Naive B cell (primary cell): ENCODE measurements at regions not wholly inside any gene's neighbourhood (a gene's known extent, or its start where the extent isn't known, plus 50 kb on each side); places are given as distances from the start of the nearest gene placed in this dataset.

ENCODE experiments used
- ATAC-seq, 2 donors: fragments of 150-1000 bp; cut with Tn5 transposase; 2 replicates each; pipeline ENCODE4 v1.10.0; 2021; ENCODE audit warnings: low read depth in 2 of 2, mild to moderate bottlenecking in 2 of 2, moderate library complexity in 2 of 2
- DNase-seq: peaks from one replicate; pipeline ENCODE4 v3.0.0; 2022
- H3K27ac Mint-ChIP-seq, 6 donors: one replicate each; pipeline ENCODE4 v1.8.0; 2020 to 2022; ENCODE audit warnings: mild to moderate bottlenecking in 6 of 6, mixed read lengths in 6 of 6, moderate library complexity in 5 of 6, inconsistent platforms in 2 of 6
- H3K27me3 Mint-ChIP-seq, 3 donors: one replicate each; pipeline ENCODE4 v1.8.0; 2021 to 2022; ENCODE audit warnings: mixed read lengths in 3 of 3, mild to moderate bottlenecking in 1 of 3
- H3K36me3 Mint-ChIP-seq, 2 donors: one replicate each; pipeline ENCODE4 v1.8.0; 2020 to 2022; ENCODE audit warnings: mixed read lengths in 2 of 2, inconsistent platforms in 1 of 2, mild to moderate bottlenecking in 1 of 2
- H3K4me1 Mint-ChIP-seq, 3 donors: one replicate each; pipeline ENCODE4 v1.8.0; 2020 to 2022; ENCODE audit warnings: mixed read lengths in 3 of 3, inconsistent platforms in 1 of 3, mild to moderate bottlenecking in 1 of 3, moderate library complexity in 1 of 3
- H3K4me3 Mint-ChIP-seq, 8 donors: one replicate each; pipeline ENCODE4 v1.8.0; 2020 to 2022; ENCODE audit warnings: mild to moderate bottlenecking in 8 of 8, mixed read lengths in 8 of 8, moderate library complexity in 8 of 8, inconsistent platforms in 2 of 8
- H3K9me3 Mint-ChIP-seq, 7 donors: one replicate each; pipeline ENCODE4 v1.8.0; 2020 to 2022; ENCODE audit warnings: mixed read lengths in 7 of 7, mild to moderate bottlenecking in 5 of 7, inconsistent platforms in 2 of 7, moderate library complexity in 1 of 7

GRCh38 chr19:28656644-28657043 lies 556.3 kb downstream of the UQCRFS1 start:
- ATAC-seq (no peak), DNase-seq (no peak)
- Mint-ChIP-seq H3K27ac (no peak overlapping the region), H3K36me3 (peaks cover 0 to 16% of the 10 kb centered on the region in 2 donors), H3K9me3 (peaks cover 17 to 47% (median 26%) of the 10 kb centered on the region in 7 donors), H3K4me1 (no peaks in the 10 kb centered on the region), H3K4me3 (no peak overlapping the region), H3K27me3 (peaks cover 0 to 8% (median 0%) of the 10 kb centered on the region in 3 donors)

- ATAC-seq = no peak
These were observed 557.9 kb downstream of the UQCRFS1 start for GRCh38 chr19:28655054-28655453.

GRCh38 chr19:28652765-28653164 lies 560.2 kb downstream of the UQCRFS1 start:
- ATAC-seq = no peak
- H3K4me1 Mint-ChIP-seq = no peaks in the 10 kb centered on the region
- H3K27ac Mint-ChIP-seq = no peak overlapping the region
- peaks cover 0 to 14% (median 0%) of the 10 kb centered on the region in 3 donors for H3K27me3 Mint-ChIP-seq
- peaks cover 0 to 13% of the 10 kb centered on the region in 2 donors for H3K36me3 Mint-ChIP-seq
- H3K9me3 Mint-ChIP-seq = peaks cover 7 to 18% (median 12%) of the 10 kb centered on the region in 7 donors
- no peak for DNase-seq
- no peak overlapping the region for H3K4me3 Mint-ChIP-seq

More at GRCh38 chr19:28655054-28655453, 557.9 kb downstream of the UQCRFS1 start:
- Mint-ChIP-seq H3K4me1 (no peaks in the 10 kb centered on the region), H3K27me3 (peaks cover 0 to 12% (median 0%) of the 10 kb centered on the region in 3 donors), H3K36me3 (peaks cover 0 to 16% of the 10 kb centered on the region in 2 donors), H3K27ac (peak overlapping the region in 1 of 6 donors; percentile 74), H3K9me3 (peaks cover 17 to 34% (median 22%) of the 10 kb centered on the region in 7 donors), H3K4me3 (no peak overlapping the region)
- DNase-seq = no peak

DNA sequence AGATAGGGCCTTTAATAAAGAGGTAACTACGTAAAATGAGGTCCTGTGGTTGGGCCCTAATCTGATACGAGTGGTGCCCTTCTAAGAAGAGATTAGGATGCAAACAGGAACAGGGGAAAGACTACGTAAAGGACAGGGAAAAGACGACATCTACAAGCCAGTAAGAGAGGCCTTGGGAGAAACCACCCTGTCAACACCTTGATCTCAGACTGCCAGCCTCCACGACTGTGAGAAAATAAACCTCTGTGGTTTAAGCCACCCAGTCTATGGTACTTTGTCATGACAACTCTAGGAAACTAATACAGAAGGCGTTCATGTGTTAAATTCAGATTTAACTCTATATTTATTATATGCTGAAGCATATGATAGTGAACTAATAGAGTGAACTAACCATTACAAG lies 566.3 kb downstream of the UQCRFS1 start:
- H3K36me3 Mint-ChIP-seq = no peaks in the 10 kb centered on the region
- H3K4me1 Mint-ChIP-seq = peaks cover 0 to 2% (median 0%) of the 10 kb centered on the region in 3 donors
- no peak overlapping the region for H3K27ac Mint-ChIP-seq
- H3K27me3 Mint-ChIP-seq = peaks cover 0 to 8% (median 6%) of the 10 kb centered on the region in 3 donors
- no peak overlapping the region for H3K4me3 Mint-ChIP-seq
- ATAC-seq (no peak), DNase-seq (no peak)
- H3K9me3 Mint-ChIP-seq = peaks cover 0 to 9% (median 0%) of the 10 kb centered on the region in 7 donors

- DNase-seq (no peak), ATAC-seq (no peak)
- peaks cover 0 to 9% (median 0%) of the 10 kb centered on the region in 7 donors for H3K9me3 Mint-ChIP-seq
- H3K4me1 Mint-ChIP-seq = peaks cover 0 to 2% (median 0%) of the 10 kb centered on the region in 3 donors
- no peaks in the 10 kb centered on the region for H3K36me3 Mint-ChIP-seq
- peaks cover 0 to 8% (median 0%) of the 10 kb centered on the region in 3 donors for H3K27me3 Mint-ChIP-seq
- no peak overlapping the region for H3K27ac Mint-ChIP-seq
- no peak overlapping the region for H3K4me3 Mint-ChIP-seq
These were observed 568.7 kb downstream of the UQCRFS1 start for GRCh38 chr19:28644169-28644775.

- H3K36me3 Mint-ChIP-seq = no peaks in the 10 kb centered on the region
- DNase-seq (no peak), ATAC-seq (no peak)
- no peak overlapping the region for H3K27ac Mint-ChIP-seq
- H3K9me3 Mint-ChIP-seq = peaks cover 0 to 9% (median 0%) of the 10 kb centered on the region in 7 donors
- no peak overlapping the region for H3K4me3 Mint-ChIP-seq
- peaks cover 0 to 8% (median 0%) of the 10 kb centered on the region in 3 donors for H3K27me3 Mint-ChIP-seq
- peaks cover 0 to 2% (median 0%) of the 10 kb centered on the region in 3 donors for H3K4me1 Mint-ChIP-seq
These were observed 569.9 kb downstream of the UQCRFS1 start for GRCh38 chr19:28642787-28643683.

GRCh38 chr19:28641395-28641794 lies 571.6 kb downstream of the UQCRFS1 start:
- H3K27me3 Mint-ChIP-seq = peaks cover 0 to 8% (median 0%) of the 10 kb centered on the region in 3 donors
- no peaks in the 10 kb centered on the region for H3K36me3 Mint-ChIP-seq
- no peak for ATAC-seq
- no peak overlapping the region for H3K27ac Mint-ChIP-seq
- no peak for DNase-seq
- peaks cover 0 to 2% (median 0%) of the 10 kb centered on the region in 3 donors for H3K4me1 Mint-ChIP-seq
- H3K9me3 Mint-ChIP-seq = peaks cover 0 to 9% (median 0%) of the 10 kb centered on the region in 7 donors
- no peak overlapping the region for H3K4me3 Mint-ChIP-seq

DNA sequence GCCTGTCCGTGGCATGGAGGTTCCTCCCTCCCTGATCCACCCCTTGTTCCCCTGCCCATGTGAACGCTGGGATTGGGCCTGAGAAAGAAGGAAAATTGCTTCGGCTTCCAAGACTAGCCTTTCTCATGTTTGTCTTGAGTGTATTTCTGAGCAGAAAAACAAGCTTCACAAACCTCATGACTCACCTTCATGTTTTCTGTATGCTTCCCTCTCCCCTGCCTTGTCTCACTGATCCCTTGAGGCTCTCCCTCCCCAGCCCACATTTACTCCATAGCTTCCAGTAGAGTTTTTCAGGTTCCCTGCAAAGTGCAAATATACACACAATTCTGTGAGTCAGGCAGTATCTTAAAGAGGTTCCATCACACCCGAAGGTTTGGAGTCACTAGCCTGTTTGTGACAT lies 572.4 kb downstream of the UQCRFS1 start:
- Mint-ChIP-seq H3K27me3 (peaks cover 0 to 8% (median 0%) of the 10 kb centered on the region in 3 donors), H3K4me1 (peaks cover 0 to 2% (median 0%) of the 10 kb centered on the region in 3 donors), H3K4me3 (no peak overlapping the region), H3K9me3 (peaks cover 0 to 9% (median 1%) of the 10 kb centered on the region in 7 donors), H3K36me3 (no peaks in the 10 kb centered on the region), H3K27ac (no peak overlapping the region)
- DNase-seq (no peak), ATAC-seq (no peak)

DNA sequence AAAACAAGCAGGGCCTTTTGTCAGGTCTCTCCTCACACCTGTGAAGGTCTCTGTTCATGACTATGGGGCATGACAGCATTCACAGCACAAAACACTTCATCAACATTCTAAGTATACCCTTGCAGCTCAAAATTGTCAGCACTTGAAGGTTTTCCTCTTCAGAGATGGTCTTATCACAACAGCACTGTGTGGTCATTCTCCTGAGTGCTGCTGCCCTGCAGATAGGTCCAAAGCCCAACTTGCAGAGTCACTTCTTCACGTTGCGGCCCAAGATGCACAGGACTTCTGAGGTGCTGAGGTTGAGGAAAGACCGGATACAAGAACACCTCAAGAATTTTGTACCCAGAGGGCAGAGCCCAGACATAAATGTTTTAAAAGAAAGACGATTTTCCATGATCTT lies 574.5 kb downstream of the UQCRFS1 start:
- ATAC-seq = no peak
- peaks cover 0 to 2% (median 2%) of the 10 kb centered on the region in 3 donors for H3K4me1 Mint-ChIP-seq

GRCh38 chr19:28636706-28637105 lies 576.2 kb downstream of the UQCRFS1 start:
- Mint-ChIP-seq H3K9me3 (peaks cover 0 to 25% (median 7%) of the 10 kb centered on the region in 7 donors), H3K36me3 (no peaks in the 10 kb centered on the region), H3K4me1 (peaks cover 6 to 19% (median 10%) of the 10 kb centered on the region in 3 donors), H3K27me3 (no peaks in the 10 kb centered on the region), H3K4me3 (no peak overlapping the region), H3K27ac (no peak overlapping the region)
- DNase-seq = no peak
- ATAC-seq = no peak

More for the DNA sequence above, 574.5 kb downstream of the UQCRFS1 start:
- Mint-ChIP-seq H3K36me3 (no peaks in the 10 kb centered on the region), H3K27me3 (peaks cover 0 to 8% (median 0%) of the 10 kb centered on the region in 3 donors), H3K4me3 (no peak overlapping the region), H3K9me3 (peaks cover 0 to 25% (median 5%) of the 10 kb centered on the region in 7 donors), H3K27ac (no peak overlapping the region)
- DNase-seq = no peak

- DNase-seq (no peak), ATAC-seq (no peak)
- no peak overlapping the region for H3K4me3 Mint-ChIP-seq
- H3K27ac Mint-ChIP-seq = peak overlapping the region in 1 of 6 donors; percentile 8
- peaks cover 0 to 25% (median 7%) of the 10 kb centered on the region in 7 donors for H3K9me3 Mint-ChIP-seq
- peaks cover 6 to 19% (median 10%) of the 10 kb centered on the region in 3 donors for H3K4me1 Mint-ChIP-seq
- no peaks in the 10 kb centered on the region for H3K27me3 Mint-ChIP-seq
- H3K36me3 Mint-ChIP-seq = no peaks in the 10 kb centered on the region
These were observed 576.8 kb downstream of the UQCRFS1 start for GRCh38 chr19:28636016-28636629.

DNA sequence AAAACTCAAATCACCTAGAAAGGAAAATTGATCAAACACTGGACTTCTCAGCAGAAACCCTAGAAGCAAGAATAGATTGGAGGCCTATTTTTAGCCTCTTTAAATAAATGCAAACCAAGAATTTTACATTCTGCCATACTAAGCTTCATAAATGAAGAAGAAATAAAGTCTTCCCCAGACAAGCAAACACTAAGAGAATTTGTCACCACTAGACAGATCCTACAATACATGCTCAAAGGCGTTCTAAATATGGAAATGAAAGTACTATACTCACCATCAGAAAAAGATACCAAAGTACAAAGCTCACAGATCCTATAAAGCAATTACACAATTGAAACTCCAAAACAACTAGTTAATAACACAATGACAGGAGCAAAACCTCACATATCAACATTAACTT lies 578.1 kb downstream of the UQCRFS1 start:
- no peak overlapping the region for H3K27ac Mint-ChIP-seq
- ATAC-seq = no peak
- no peak for DNase-seq
- no peak overlapping the region for H3K4me3 Mint-ChIP-seq
- no peaks in the 10 kb centered on the region for H3K36me3 Mint-ChIP-seq
- peaks cover 6 to 19% (median 10%) of the 10 kb centered on the region in 3 donors for H3K4me1 Mint-ChIP-seq
- no peaks in the 10 kb centered on the region for H3K27me3 Mint-ChIP-seq
- H3K9me3 Mint-ChIP-seq = peaks cover 0 to 25% (median 7%) of the 10 kb centered on the region in 7 donors

GRCh38 chr19:28634019-28634328 lies 579.0 kb downstream of the UQCRFS1 start:
- DNase-seq (no peak), ATAC-seq (no peak)
- H3K4me1 Mint-ChIP-seq = peaks cover 6 to 19% (median 10%) of the 10 kb centered on the region in 3 donors
- H3K27me3 Mint-ChIP-seq = no peaks in the 10 kb centered on the region
- H3K9me3 Mint-ChIP-seq = peaks cover 0 to 25% (median 7%) of the 10 kb centered on the region in 7 donors
- no peak overlapping the region for H3K4me3 Mint-ChIP-seq
- no peaks in the 10 kb centered on the region for H3K36me3 Mint-ChIP-seq
- H3K27ac Mint-ChIP-seq = no peak overlapping the region
